Mesendoderm (in vitro differentiated cells): ENCODE measurements at regions not wholly inside any gene's neighbourhood (a gene's known extent, or its start where the extent isn't known, plus 50 kb on each side); places are given as distances from the start of the nearest gene placed in this dataset.
"Not testable (repeated sequence)": the region's sequence is repeated elsewhere in the genome, so short reads cannot be mapped to it uniquely, and the experiment has no call there.

ENCODE experiments used
- DNase-seq: peaks from one replicate; pipeline ENCODE4 v3.0.0; 2013
- H2AK5ac ChIP-seq: 2 replicates; pipeline ENCODE4 v1.6.1; 2013; ENCODE audit warnings: low read length, inconsistent platforms
- H2BK120ac ChIP-seq: 2 replicates; pipeline ENCODE4 v1.6.1; 2013; ENCODE audit warnings: low read depth, mild to moderate bottlenecking, low read length, moderate library complexity, mixed read lengths
- H2BK15ac ChIP-seq: replicated peaks from 2 replicates; pipeline ENCODE4 v1.6.1; 2013; ENCODE audit warnings: low read depth, mild to moderate bottlenecking, moderate library complexity
- H2BK5ac ChIP-seq: 2 replicates; pipeline ENCODE4 v1.6.1; 2013; ENCODE audit warnings: low read length, inconsistent platforms
- H3K18ac ChIP-seq: 2 replicates; pipeline ENCODE4 v1.6.1; 2013; ENCODE audit warnings: mild to moderate bottlenecking, low read length, mixed read lengths
- H3K23ac ChIP-seq: one replicate; pipeline ENCODE4 v1.6.1; 2013; ENCODE audit warnings: low read length
- H3K27ac ChIP-seq: 2 replicates; pipeline ENCODE4 v1.5.1; 2013; ENCODE audit warnings: low read depth, mild to moderate bottlenecking, inconsistent platforms, low read length, moderate library complexity
- H3K27me3 ChIP-seq: 2 replicates; pipeline ENCODE4 v1.6.1; 2013; ENCODE audit warnings: low read length, control low read depth, mild to moderate bottlenecking, inconsistent platforms; ENCODE audit not compliant: insufficient read depth, poor library complexity
- H3K36me3 ChIP-seq: 2 replicates; pipeline ENCODE4 v1.6.1; 2013; ENCODE audit warnings: low read length, inconsistent platforms; ENCODE audit not compliant: control insufficient read depth, insufficient read depth
- H3K4ac ChIP-seq: one replicate; pipeline ENCODE4 v1.6.1; 2013; ENCODE audit warnings: low read depth, mild to moderate bottlenecking, low read length, moderate library complexity
- H3K4me1 ChIP-seq: 2 replicates; pipeline ENCODE4 v1.6.1; 2013; ENCODE audit warnings: low read depth, low read length, inconsistent platforms; ENCODE audit not compliant: control insufficient read depth
- H3K4me2 ChIP-seq: 2 replicates; pipeline ENCODE4 v1.6.1; 2013; ENCODE audit warnings: low read length
- H3K4me3 ChIP-seq: 2 replicates; pipeline ENCODE4 v1.5.1; 2013; ENCODE audit warnings: mild to moderate bottlenecking, low read length
- H3K56ac ChIP-seq: one replicate; pipeline ENCODE4 v1.6.1; 2013; ENCODE audit warnings: low read length
- H3K79me1 ChIP-seq: 2 replicates; pipeline ENCODE4 v1.6.1; 2013; ENCODE audit warnings: low read length, inconsistent platforms
- H3K79me2 ChIP-seq: 2 replicates; pipeline ENCODE4 v1.6.1; 2013; ENCODE audit warnings: mild to moderate bottlenecking, low read length; ENCODE audit not compliant: control insufficient read depth, insufficient read depth
- H3K9ac ChIP-seq: 2 replicates; pipeline ENCODE4 v1.6.1; 2013; ENCODE audit warnings: low read length, inconsistent platforms
- H4K5ac ChIP-seq: one replicate; pipeline ENCODE4 v1.6.1; 2013; ENCODE audit warnings: low read length
- H4K8ac ChIP-seq: one replicate; pipeline ENCODE4 v1.6.1; 2013; ENCODE audit warnings: low read depth, mild to moderate bottlenecking, control low read depth, low read length, moderate library complexity
- WGBS: extraction: QIAGEN DNeasy Blood & Tissue Kit; methylation state at CpG from one replicate; pipeline ENCODE4 v1.1.7; 2013; ENCODE audit warnings: low lambda C conversion rate, missing lambda C conversion rate; ENCODE audit not compliant: insufficient coverage; ENCODE audit errors: extremely low coverage; 5-methylcytosine and 5-hydroxymethylcytosine counted together

GRCh38 chr5:63794296-63794695 is 167.9 kb downstream of the HTR1A start:
- Histone ChIP-seq H3K27me3 (no peaks in the 10 kb centered on the region), H3K79me1 (no peaks in the 10 kb centered on the region), H3K4me2 (no peak overlapping the region), H3K9ac (no peak overlapping the region), H2BK15ac (no peak overlapping the region), H3K23ac (no peak overlapping the region), H4K5ac (no peak overlapping the region), H3K18ac (no peak overlapping the region), H2AK5ac (no peak overlapping the region), H3K56ac (no peak overlapping the region), H3K27ac (no peak overlapping the region), H3K79me2 (no peaks in the 10 kb centered on the region), H2BK120ac (no peak overlapping the region), H4K8ac (no peak overlapping the region), H3K4me3 (no peak overlapping the region), H3K36me3 (no peaks in the 10 kb centered on the region), H3K4me1 (no peaks in the 10 kb centered on the region), H2BK5ac (no peak overlapping the region), H3K4ac (no peak overlapping the region)
- DNase-seq, result no peak

- Histone ChIP-seq H3K18ac (no peak overlapping the region), H3K36me3 (no peaks in the 10 kb centered on the region), H4K5ac (no peak overlapping the region), H2BK120ac (no peak overlapping the region), H3K79me1 (no peaks in the 10 kb centered on the region), H3K4me2 (no peak overlapping the region), H4K8ac (no peak overlapping the region), H3K56ac (no peak overlapping the region), H3K4me1 (no peaks in the 10 kb centered on the region), H3K27me3 (no peaks in the 10 kb centered on the region), H3K79me2 (no peaks in the 10 kb centered on the region), H3K27ac (no peak overlapping the region), H3K4ac (no peak overlapping the region), H2BK15ac (no peak overlapping the region), H2BK5ac (no peak overlapping the region), H3K9ac (no peak overlapping the region), H3K23ac (no peak overlapping the region), H2AK5ac (no peak overlapping the region), H3K4me3 (no peak overlapping the region)
- DNase-seq, result no peak
- WGBS, result no CpG with 5 or more reads among the region's 1 CpG
Observed at GRCh38 chr5:63774939-63775338, 187.3 kb downstream of the HTR1A start.

GRCh38 chr5:63768221-63768620 is 194.0 kb downstream of the HTR1A start:
- H3K79me1 ChIP-seq, result no peaks in the 10 kb centered on the region
- H3K27ac ChIP-seq, result no peak overlapping the region
- no peak overlapping the region for H3K18ac ChIP-seq
- H3K79me2 ChIP-seq, result no peaks in the 10 kb centered on the region
- H4K8ac ChIP-seq, result no peak overlapping the region
- no peak overlapping the region for H2AK5ac ChIP-seq
- no CpG with 5 or more reads among the region's 4 CpGs for WGBS
- no peak overlapping the region for H2BK5ac ChIP-seq
- H3K36me3 ChIP-seq, result no peaks in the 10 kb centered on the region
- H2BK120ac ChIP-seq, result no peak overlapping the region
- H2BK15ac ChIP-seq, result no peak overlapping the region
- no peak overlapping the region for H3K23ac ChIP-seq
- H4K5ac ChIP-seq, result no peak overlapping the region
- no peak overlapping the region for H3K9ac ChIP-seq
- H3K56ac ChIP-seq, result no peak overlapping the region
- H3K27me3 ChIP-seq, result no peaks in the 10 kb centered on the region
- no peaks in the 10 kb centered on the region for H3K4me1 ChIP-seq
- H3K4me3 ChIP-seq, result no peak overlapping the region
- no peak for DNase-seq
- no peak overlapping the region for H3K4me2 ChIP-seq
- H3K4ac ChIP-seq, result no peak overlapping the region

GRCh38 chr5:63760965-63761364 is 201.3 kb downstream of the HTR1A start:
- no peak overlapping the region for H4K5ac ChIP-seq
- no peak overlapping the region for H2BK5ac ChIP-seq
- no CpG with 5 or more reads among the region's 5 CpGs for WGBS
- H3K79me1 ChIP-seq, result no peaks in the 10 kb centered on the region
- H3K56ac ChIP-seq, result no peak overlapping the region
- H3K4ac ChIP-seq, result no peak overlapping the region
- no peak overlapping the region for H4K8ac ChIP-seq
- no peaks in the 10 kb centered on the region for H3K27me3 ChIP-seq
- H3K79me2 ChIP-seq, result no peaks in the 10 kb centered on the region
- no peak overlapping the region for H2BK15ac ChIP-seq
- H3K23ac ChIP-seq, result no peak overlapping the region
- H3K36me3 ChIP-seq, result no peaks in the 10 kb centered on the region
- H3K4me1 ChIP-seq, result no peaks in the 10 kb centered on the region
- H2AK5ac ChIP-seq, result no peak overlapping the region
- H3K9ac ChIP-seq, result no peak overlapping the region
- H3K18ac ChIP-seq, result no peak overlapping the region
- H2BK120ac ChIP-seq, result no peak overlapping the region
- no peak overlapping the region for H3K4me2 ChIP-seq
- no peak overlapping the region for H3K27ac ChIP-seq
- no peak overlapping the region for H3K4me3 ChIP-seq
- no peak for DNase-seq

GRCh38 chr5:63743096-63743798 is 219.0 kb downstream of the HTR1A start:
- H3K9ac ChIP-seq, result no peak overlapping the region
- peak; percentile 35 for DNase-seq
- H3K36me3 ChIP-seq, result no peaks in the 10 kb centered on the region
- H2BK5ac ChIP-seq, result no peak overlapping the region
- no CpG with 5 or more reads among the region's 1 CpG for WGBS
- no peak overlapping the region for H4K8ac ChIP-seq
- no peaks in the 10 kb centered on the region for H3K27me3 ChIP-seq
- H3K18ac ChIP-seq, result no peak overlapping the region
- no peak overlapping the region for H2AK5ac ChIP-seq
- H2BK15ac ChIP-seq, result no peak overlapping the region
- no peak overlapping the region for H3K4ac ChIP-seq
- H3K4me1 ChIP-seq, result no peaks in the 10 kb centered on the region
- no peak overlapping the region for H3K27ac ChIP-seq
- H3K79me1 ChIP-seq, result no peaks in the 10 kb centered on the region
- H3K4me3 ChIP-seq, result no peak overlapping the region
- H3K56ac ChIP-seq, result no peak overlapping the region
- no peaks in the 10 kb centered on the region for H3K79me2 ChIP-seq
- no peak overlapping the region for H4K5ac ChIP-seq
- no peak overlapping the region for H2BK120ac ChIP-seq
- H3K4me2 ChIP-seq, result no peak overlapping the region
- no peak overlapping the region for H3K23ac ChIP-seq

GRCh38 chr5:63732880-63733279 is 229.4 kb downstream of the HTR1A start:
- H3K18ac ChIP-seq, H2BK120ac ChIP-seq, H3K9ac ChIP-seq, H3K36me3 ChIP-seq, H3K79me1 ChIP-seq, H4K8ac ChIP-seq, H3K79me2 ChIP-seq, DNase-seq, H2BK5ac ChIP-seq, H3K4me2 ChIP-seq, H3K23ac ChIP-seq, H3K4ac ChIP-seq, H3K27me3 ChIP-seq, H2AK5ac ChIP-seq, H2BK15ac ChIP-seq, H3K27ac ChIP-seq, H3K4me3 ChIP-seq, H3K4me1 ChIP-seq, H3K56ac ChIP-seq, H4K5ac ChIP-seq: not testable (repeated sequence)
- no CpG with 5 or more reads among the region's 5 CpGs for WGBS
